GM12878 (cell line): ENCODE measurements at regions not wholly inside any gene's neighbourhood (a gene's known extent, or its start where the extent isn't known, plus 50 kb on each side); places are given as distances from the start of the nearest gene placed in this dataset.
"Not testable (repeated sequence)": the region's sequence is repeated elsewhere in the genome, so short reads cannot be mapped to it uniquely, and the experiment has no call there.

Experiments
- ATAC-seq: fragments of 200-7000 bp; cut with Tn5 transposase; 3 replicates; pipeline ENCODE4 v1.9.1; 2020; ENCODE audit warnings: mild to moderate bottlenecking, moderate library complexity
- BruUV-seq: library from RNA; stranded (reverse); fragments of 400-500 nt; replicated peaks from 2 replicates; lab custom pipeline; 2021; lab: Mats Ljungman, UMichigan
- CTCF ChIA-PET: fragments of 300-600 bp; sonication (Branson Sonifier 250); formaldehyde crosslinking; extraction: SDS; loops from one replicate; lab custom pipeline; 2021; ENCODE audit warnings: inconsistent platforms; lab: Yijun Ruan, JAX
- POLR2A ChIA-PET: fragments of 350-600 bp; formaldehyde crosslinking; extraction: SDS; loops from one replicate; lab custom pipeline; 2021; ENCODE audit warnings: inconsistent platforms; lab: Charles Lee
- RAD21 ChIA-PET: fragments of 300-600 bp; sonication (Branson Sonifier 250); formaldehyde crosslinking; loops from one replicate; lab custom pipeline; 2023; ENCODE audit warnings: antibody characterized with exemption; ENCODE audit not compliant: unreplicated experiment; lab: Charles Lee
- SMC1A ChIA-PET: fragments of 300-600 bp; sonication (Branson Sonifier 250); formaldehyde crosslinking; loops from one replicate; lab custom pipeline; 2023; ENCODE audit not compliant: unreplicated experiment, uncharacterized antibody; lab: Charles Lee
- DNase-seq: peaks from one replicate; pipeline ENCODE4 v3.0.0-alpha.2; 2011; ENCODE audit warnings: low read depth, low spot score
- FAIRE-seq: peaks from 3 replicates; lab custom pipeline; 2011; peaks lifted over from hg19 to GRCh38; lab: Jason Lieb, UNC
- H2AFZ ChIP-seq: 2 replicates; pipeline ENCODE4 v1.6.0; 2011; ENCODE audit warnings: low read depth, low read length, control low read depth; ENCODE audit not compliant: control insufficient read depth
- H3K27ac ChIP-seq: 2 replicates; pipeline ENCODE4 v1.5.1; 2011; ENCODE audit warnings: control low read depth; ENCODE audit not compliant: control insufficient read depth, insufficient read depth
- H3K27me3 ChIP-seq, 2 experiments: replicated peaks in 1 of 2; 2 replicates each; pipeline versions ENCODE4 v1.6.0 to v1.6.1; 2011; ENCODE audit warnings: low read length in 1 of 2; ENCODE audit not compliant: control insufficient read depth in 2 of 2, insufficient read depth in 2 of 2
- H3K36me3 ChIP-seq, 2 experiments: 2 replicates each; pipeline ENCODE4 v1.5.1; 2011; ENCODE audit warnings: low read length in 1 of 2; ENCODE audit not compliant: control insufficient read depth in 2 of 2, insufficient read depth in 2 of 2
- H3K4me1 ChIP-seq: 2 replicates; pipeline ENCODE4 v1.6.1; 2011; ENCODE audit warnings: mild to moderate bottlenecking, low read length, moderate library complexity, mixed read lengths; ENCODE audit not compliant: control insufficient read depth, insufficient read depth
- H3K4me2 ChIP-seq: 2 replicates; pipeline ENCODE4 v1.6.0; 2011; ENCODE audit warnings: control low read depth; ENCODE audit not compliant: control insufficient read depth, insufficient read depth
- H3K4me3 ChIP-seq: fragments of 200-600 bp; sonication (generic); 2 replicates; pipeline ENCODE4 v1.5.1; 2016
- H3K79me2 ChIP-seq: 2 replicates; pipeline ENCODE4 v1.6.0; 2011; ENCODE audit warnings: low read length; ENCODE audit not compliant: control insufficient read depth, insufficient read depth
- H3K9ac ChIP-seq: 2 replicates; pipeline ENCODE4 v1.8.0; 2011; ENCODE audit warnings: low read length, control low read depth, mixed read lengths; ENCODE audit not compliant: control insufficient read depth, insufficient read depth
- H3K9me3 ChIP-seq: replicated peaks from 3 replicates; pipeline ENCODE4 v1.5.1; 2011; ENCODE audit warnings: mild to moderate bottlenecking, low read length; ENCODE audit not compliant: control insufficient read depth, insufficient read depth
- H4K20me1 ChIP-seq: 2 replicates; pipeline ENCODE4 v1.6.0; 2011; ENCODE audit not compliant: control insufficient read depth, insufficient read depth
- RB1 ChIP-seq: fragments of 450-650 bp; formaldehyde crosslinking; IDR thresholded peaks from 2 replicates; pipeline ENCODE4 v1.6.1; 2017; ENCODE audit warnings: mild to moderate bottlenecking, borderline replicate concordance
- SUPT20H ChIP-seq: IDR thresholded peaks from 2 replicates; pipeline ENCODE4 v1.6.1; 2011; ENCODE audit warnings: low read depth, mild to moderate bottlenecking, low read length, moderate library complexity, borderline replicate concordance; ENCODE audit not compliant: control insufficient read depth
- WGBS: methylation state at CpG from one replicate; pipeline ENCODE4 v1.1.6; 2016; ENCODE audit warnings: low lambda C conversion rate; ENCODE audit not compliant: insufficient replicate concordance, insufficient coverage; ENCODE audit errors: missing lambda C conversion rate; 5-methylcytosine and 5-hydroxymethylcytosine counted together
- in situ Hi-C: fragments of 300-500 bp; cut with MboI; formaldehyde crosslinking; loops from 9 replicates; pipeline ENCODE4 v1.14.3; 2018; ENCODE audit warnings: mixed read lengths
- intact Hi-C: fragments of 100-400 bp; cut with micrococcal nuclease; formaldehyde crosslinking; loops from one replicate; pipeline ENCODE4 v1.14.2; 2022; ENCODE audit not compliant: unreplicated experiment
- TF ChIP-seq, protein P1 (sequence below): fragments of 450-650 bp; IDR thresholded peaks from 2 replicates; pipeline ENCODE4 v1.6.1; 2017; ENCODE audit warnings: borderline replicate concordance

DNA sequence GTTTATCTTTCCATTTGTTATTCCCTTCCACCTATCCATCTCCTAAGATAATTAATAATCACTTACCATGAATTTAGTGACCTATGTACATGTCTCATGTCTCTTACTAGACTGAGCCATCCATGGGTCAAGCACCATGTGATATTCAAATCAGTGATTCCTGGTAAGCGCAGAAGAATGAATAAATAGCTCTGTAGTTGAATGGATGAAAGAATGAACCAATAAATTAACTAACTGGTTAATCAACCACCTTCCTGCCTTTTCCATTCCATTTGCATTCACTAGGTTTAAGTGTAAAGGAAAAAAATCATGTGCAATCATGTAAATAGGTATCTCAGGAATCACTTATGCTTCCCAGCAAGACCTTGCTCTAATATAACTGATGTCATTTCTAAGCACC is 779.5 kb downstream of the NTRK3 start (continued):
- TF ChIP-seq, protein P1, sequence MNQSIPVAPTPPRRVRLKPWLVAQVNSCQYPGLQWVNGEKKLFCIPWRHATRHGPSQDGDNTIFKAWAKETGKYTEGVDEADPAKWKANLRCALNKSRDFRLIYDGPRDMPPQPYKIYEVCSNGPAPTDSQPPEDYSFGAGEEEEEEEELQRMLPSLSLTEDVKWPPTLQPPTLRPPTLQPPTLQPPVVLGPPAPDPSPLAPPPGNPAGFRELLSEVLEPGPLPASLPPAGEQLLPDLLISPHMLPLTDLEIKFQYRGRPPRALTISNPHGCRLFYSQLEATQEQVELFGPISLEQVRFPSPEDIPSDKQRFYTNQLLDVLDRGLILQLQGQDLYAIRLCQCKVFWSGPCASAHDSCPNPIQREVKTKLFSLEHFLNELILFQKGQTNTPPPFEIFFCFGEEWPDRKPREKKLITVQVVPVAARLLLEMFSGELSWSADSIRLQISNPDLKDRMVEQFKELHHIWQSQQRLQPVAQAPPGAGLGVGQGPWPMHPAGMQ, result no peak
- no peak for TF ChIP-seq SUPT20H

DNA sequence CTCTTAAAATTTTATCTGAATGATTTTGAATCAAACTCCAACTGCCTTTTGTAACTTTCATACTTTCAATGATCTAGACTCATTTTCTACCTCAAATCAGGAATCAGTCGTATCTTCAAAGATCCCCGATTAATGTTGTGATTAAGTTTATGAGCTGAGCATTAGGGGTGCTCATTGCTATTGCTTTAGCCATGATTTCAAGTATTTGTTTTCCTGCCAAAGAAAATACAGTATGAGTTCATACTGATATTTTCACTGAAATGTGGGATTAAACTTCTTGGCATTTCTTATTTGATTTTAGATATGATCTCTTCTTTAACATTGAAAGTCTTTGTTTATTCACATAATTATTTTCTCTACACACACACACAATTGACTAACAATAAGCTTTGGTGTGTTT is 785.6 kb downstream of the NTRK3 start:
- intact Hi-C loops (no loop called here), in situ Hi-C loops (no loop called here)
- no peak overlapping the region for H2AFZ ChIP-seq
- H3K9me3 ChIP-seq, result no peaks in the 10 kb centered on the region
- no peak for ATAC-seq
- H3K79me2 ChIP-seq, result no peaks in the 10 kb centered on the region
- POLR2A ChIA-PET, result no interaction called here
- no peaks in the 10 kb centered on the region for H3K4me1 ChIP-seq
- H3K27ac ChIP-seq, result no peak overlapping the region
- BruUV-seq, result no TSS peak
- no peaks in the 10 kb centered on the region for H4K20me1 ChIP-seq
- no peak overlapping the region for H3K4me3 ChIP-seq
- FAIRE-seq, result no peak
- CTCF ChIA-PET, result no interaction called here
- H3K36me3 ChIP-seq, result no peaks in the 10 kb centered on the region
- RAD21 ChIA-PET, result no interaction called here
- no peak for DNase-seq
- TF ChIP-seq RB1, result no peak
- 67% methylated on average over 2 of the region's 2 CpGs for WGBS
- SMC1A ChIA-PET, result no interaction called here
- no peak overlapping the region for H3K4me2 ChIP-seq
- no peak overlapping the region for H3K9ac ChIP-seq
- H3K27me3 ChIP-seq, result no peaks in the 10 kb centered on the region

DNA sequence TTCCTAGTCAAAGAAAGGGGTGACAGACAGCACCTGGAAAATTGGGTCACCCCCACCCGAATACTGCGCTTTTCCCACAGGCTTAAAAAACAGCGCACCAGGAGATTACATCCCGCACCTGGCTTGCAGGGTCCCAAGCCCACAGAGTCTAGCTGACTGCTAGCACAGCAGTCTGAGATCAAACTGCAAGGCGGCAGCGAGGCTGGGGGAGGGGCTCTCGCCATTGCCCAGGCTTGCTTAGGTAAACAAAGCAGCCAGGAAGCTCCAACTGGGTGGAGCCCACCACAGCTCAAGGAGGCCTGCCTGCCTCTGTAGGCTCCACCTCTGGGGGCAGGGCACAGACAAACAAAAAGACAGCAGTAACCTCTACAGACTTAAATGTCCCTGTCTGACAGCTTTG is 792.6 kb downstream of the NTRK3 start:
- CTCF ChIA-PET, H3K9me3 ChIP-seq, POLR2A ChIA-PET, H4K20me1 ChIP-seq, DNase-seq, BruUV-seq, FAIRE-seq, RAD21 ChIA-PET, H3K4me2 ChIP-seq, ATAC-seq, SMC1A ChIA-PET, H3K79me2 ChIP-seq, H3K27me3 ChIP-seq, H3K36me3 ChIP-seq, H3K9ac ChIP-seq, H3K4me1 ChIP-seq, intact Hi-C loops, H3K27ac ChIP-seq, H2AFZ ChIP-seq, in situ Hi-C loops, H3K4me3 ChIP-seq: not testable (repeated sequence)
- WGBS, result 31% methylated on average over 7 of the region's 7 CpGs
